ENCODE measurements at regions not wholly inside any gene's neighbourhood (a gene's known extent, or its start where the extent isn't known, plus 50 kb on each side); places are given as distances from the start of the nearest gene placed in this dataset.
"Not testable (repeated sequence)": the region's sequence is repeated elsewhere in the genome, so short reads cannot be mapped to it uniquely, and the experiment has no call there.

GRCh38 chr21:22020221-22020620 is 1022.0 kb downstream of the NCAM2 start:
- no peak for DNase-seq (ENCODE audit: low spot score)

GRCh38 chr21:22023896-22024295 is 1025.7 kb downstream of the NCAM2 start:
- not testable (repeated sequence) for DNase-seq (ENCODE audit: low spot score)

GRCh38 chr21:22044431-22044830 is 1046.2 kb downstream of the NCAM2 start:
- DNase-seq (ENCODE audit: low spot score) = no peak

DNA sequence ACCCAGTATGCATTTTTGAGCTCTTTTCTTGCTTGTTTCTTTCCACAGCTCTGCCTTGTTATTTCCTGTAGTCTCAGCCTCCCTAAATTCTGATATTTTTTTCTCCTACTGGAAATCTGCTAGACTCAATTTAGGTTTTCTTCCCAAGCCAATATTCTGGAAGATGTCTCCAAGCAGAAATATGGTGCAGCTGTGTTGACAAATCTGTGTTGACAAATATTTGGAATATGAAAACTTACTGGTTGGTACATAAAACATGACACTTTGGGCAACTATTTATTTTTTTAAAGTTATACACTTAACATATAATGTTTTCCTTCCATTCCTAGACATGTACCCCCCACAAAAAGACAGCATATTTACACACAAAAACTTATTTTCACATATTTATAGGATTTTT is 1048.4 kb downstream of the NCAM2 start:
- no peak for DNase-seq (ENCODE audit: low spot score)

DNA sequence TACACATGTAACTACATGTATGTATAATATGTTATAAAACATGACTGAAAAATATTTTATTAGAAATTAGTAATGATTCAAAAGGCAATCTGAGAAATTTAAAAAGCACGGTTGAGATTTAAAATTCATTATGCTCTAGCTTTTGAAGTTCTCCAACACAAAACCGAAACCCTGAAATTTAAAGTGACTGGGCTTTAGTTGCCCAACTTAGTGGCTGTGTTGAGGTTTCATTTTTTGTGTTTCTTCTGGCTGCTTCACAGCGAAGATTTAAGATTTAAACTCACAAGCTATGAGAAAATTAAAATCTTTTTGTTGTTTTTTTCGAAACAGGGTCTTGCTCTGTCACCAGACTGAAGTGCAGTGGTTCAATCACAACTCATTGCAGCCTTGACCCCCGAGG is 1058.7 kb downstream of the NCAM2 start:
- DNase-seq (ENCODE audit: low spot score) = no peak

DNA sequence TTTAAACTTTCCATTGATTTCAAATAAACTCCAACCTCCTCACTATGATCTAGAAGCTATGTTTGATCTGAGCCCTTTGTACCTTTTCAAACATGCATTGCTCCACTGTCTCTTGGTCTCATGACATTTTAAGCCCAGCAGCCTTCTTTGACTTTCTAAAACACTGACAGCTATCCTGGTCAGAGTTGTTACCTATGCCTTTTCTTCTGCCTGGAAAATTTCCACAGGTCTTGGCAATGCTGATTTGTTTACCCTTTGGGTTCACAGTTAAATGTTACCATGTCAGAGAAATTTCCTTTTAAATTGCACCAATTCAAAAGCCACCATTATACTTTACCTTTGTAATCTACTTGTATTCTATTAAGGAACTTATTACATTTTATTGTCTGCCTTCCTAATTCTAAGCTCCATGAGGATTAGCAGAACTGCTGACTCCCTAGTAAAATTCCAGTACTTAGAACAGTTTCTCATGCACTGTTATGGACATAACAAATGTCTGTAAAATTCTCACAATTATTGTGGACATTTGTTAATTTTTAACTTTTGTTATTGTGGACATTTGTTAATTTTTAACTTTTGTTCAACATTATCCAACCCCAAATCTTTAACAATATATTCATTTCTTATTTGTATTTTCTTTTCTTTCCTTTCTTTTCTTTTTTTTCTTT is 1064.4 kb downstream of the NCAM2 start:
- no peak for DNase-seq (ENCODE audit: low spot score)

DNA sequence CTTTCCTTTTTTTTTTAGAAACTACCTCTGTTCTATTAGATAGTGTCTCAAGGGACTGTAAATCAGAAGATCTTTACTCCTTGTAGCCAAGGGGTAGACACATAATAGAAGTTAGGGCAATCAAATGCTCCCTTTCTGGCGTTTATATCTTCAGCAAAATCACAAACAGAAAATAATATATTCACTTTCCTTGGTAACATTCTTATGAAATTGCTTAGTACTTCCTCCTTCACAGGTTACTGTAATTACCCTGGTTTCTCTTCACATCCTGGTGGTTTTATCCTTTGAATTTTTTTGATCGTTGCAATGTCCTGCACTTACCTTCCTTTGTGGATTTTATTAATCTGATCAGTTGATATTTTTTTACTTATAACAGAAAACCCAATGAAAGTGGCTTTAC is 1064.9 kb downstream of the NCAM2 start:
- DNase-seq (ENCODE audit: low spot score) = no peak

DNA sequence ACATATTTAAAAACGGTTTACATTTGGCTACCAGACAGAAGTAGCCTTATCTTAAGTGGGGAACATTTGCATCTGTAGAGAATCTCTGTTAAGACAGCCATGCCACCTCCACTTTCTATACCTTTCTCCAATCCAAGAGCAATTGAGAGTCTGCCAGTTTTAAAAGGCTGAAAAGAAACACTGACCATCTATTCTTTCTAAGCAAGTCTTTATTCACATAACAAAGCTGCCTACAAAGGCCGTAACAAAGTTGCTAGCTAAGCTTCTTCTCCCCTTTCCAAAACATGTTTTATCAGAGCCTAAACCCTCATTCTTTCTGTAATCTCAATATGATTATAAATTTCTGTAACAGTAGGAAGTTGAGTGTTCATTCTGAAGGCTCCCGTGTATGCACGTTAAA is 1078.3 kb downstream of the NCAM2 start:
- no peak for DNase-seq (ENCODE audit: low spot score)

GRCh38 chr21:22083899-22084298 is 1085.7 kb downstream of the NCAM2 start:
- DNase-seq (ENCODE audit: low spot score) = no peak

- no peak for DNase-seq (ENCODE audit: low spot score)
Measured at GRCh38 chr21:22096314-22096713, 1098.1 kb downstream of the NCAM2 start.

DNA sequence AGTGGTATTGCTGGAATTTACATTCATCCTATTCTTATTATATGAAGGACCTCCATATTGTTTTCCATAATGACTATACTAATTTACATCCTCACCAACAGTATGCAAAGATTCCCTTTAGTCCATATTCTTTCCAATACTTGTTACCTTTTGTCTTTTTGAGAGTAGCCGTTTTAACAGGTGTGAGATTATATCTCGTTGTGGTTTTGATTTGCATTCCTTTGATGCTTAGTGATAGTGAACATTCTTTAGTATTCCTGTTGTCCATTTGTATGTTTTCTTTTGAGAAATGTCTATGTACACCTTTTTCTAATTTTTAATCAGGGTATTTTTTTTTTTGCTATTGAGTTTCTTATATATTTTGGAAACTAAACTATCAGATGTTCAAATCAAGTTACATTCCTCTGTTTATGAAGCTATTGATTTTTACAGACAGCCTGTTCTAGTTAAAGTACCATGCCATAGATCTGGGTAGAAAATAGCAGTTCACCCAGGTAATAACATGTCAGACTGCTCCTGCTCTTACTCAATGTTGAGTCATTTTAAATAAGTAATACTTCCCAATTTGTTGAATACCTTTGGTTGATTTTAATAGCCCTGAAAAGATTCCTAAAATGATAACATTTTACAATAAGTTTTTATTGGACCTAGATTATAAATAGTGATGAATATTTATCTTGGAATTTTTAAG is 1108.7 kb downstream of the NCAM2 start:
- DNase-seq (ENCODE audit: low spot score) = no peak

GRCh38 chr21:22115746-22116145 is 1117.5 kb downstream of the NCAM2 start:
- DNase-seq (ENCODE audit: low spot score) = no peak

DNA sequence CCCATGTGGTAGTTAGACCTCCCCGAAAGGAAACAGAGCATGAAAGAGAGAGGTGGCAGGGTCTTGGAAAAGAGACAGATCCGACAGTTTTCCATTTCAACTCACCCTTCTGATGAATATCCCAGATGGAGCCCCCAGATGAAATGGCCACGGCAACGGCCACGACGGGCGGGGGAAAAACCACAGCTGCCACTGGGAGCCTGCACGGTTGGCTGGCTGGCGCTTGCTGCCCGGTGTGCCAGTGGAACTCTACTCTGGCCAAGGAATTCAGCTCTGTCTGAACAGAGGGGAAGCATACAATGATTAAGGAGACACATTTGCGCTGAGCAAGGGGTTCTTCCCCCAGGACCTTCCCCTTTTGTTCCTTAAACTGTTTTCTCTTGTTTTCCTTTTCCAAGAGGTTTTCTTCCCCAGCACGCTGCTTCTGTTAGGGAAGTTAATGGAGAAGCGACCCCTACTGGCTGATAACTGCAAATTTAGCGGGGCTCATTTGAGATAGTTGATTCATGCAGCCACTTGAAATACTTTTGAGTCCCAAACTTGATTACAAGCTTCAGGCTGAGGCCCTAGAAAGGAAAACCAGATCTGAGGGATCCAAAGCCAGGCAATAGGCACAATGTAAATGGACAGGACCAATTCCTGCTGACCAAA is 1122.5 kb downstream of the NCAM2 start:
- DNase-seq (ENCODE audit: low spot score) = no peak

DNA sequence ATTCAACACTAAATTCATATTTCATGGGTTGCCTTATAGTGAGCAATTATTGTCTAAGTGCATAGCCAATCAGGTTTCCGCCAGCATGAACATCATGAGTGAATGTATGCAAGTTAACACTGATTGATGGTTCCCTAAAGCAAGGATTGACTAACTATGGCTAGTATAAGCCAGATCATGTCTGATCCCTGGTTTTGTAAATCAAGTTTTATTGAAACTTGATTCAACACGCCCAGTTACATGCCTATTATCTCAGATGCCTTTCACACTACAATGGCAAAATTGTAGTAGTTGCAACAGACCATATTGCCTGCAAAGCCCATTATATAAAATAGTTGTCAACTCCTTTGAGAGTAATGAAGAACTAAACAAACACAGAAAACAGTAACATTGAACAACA is 1127.4 kb downstream of the NCAM2 start:
- no peak for DNase-seq (ENCODE audit: low spot score)

DNA sequence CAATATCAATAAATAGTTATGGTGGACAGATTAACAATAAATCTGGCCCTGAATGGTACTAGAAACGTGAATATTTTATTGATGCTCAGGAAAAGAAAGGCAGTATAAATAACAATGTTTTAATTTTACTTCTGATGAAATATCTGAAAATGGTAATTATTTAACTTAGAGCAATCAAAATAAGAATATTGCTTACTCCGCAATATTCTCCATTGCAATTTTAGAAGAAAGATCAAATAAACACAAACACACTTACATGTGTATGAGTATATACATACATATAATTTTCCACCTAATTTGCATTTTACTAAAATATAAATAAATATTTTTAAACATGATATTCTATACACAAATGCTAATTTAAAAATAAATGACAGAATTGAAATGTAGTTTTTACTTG is 1130.5 kb downstream of the NCAM2 start:
- no peak for DNase-seq (ENCODE audit: low spot score)

DNA sequence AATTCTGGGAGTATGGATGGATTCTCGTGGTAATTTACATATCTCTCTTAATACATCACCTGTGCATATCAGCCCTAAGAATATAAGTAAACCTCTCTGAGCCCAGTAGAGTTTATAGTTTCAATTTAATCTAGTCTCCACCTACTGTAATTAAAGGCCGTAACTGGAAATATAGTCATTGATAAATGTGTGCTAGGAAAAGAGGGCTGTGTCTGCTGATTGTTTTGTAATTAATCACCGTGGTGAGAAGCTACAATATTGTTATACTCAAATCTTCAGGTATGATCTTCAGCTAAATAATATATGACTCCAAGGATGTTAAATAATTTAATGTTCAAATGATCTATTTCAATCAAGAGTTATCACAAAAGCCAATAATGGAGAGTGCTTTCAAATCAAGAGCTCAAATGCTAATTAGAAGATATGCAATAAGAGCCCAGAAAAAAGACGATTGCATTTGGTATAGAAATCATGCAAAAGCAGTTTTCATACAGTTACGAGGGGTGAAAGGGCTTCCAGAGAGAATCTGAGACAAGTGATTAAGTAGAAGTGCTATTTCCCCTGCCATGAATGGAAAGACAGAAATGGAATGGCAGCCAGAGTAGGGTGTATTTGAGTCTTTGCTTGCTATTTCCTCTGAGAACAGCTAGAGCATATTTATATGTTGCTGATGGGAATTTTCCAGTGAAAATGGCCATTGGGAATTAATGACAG is 1134.3 kb downstream of the NCAM2 start:
- no peak for DNase-seq (ENCODE audit: low spot score)

GRCh38 chr21:22136740-22137139 is 1138.5 kb downstream of the NCAM2 start:
- no peak for DNase-seq (ENCODE audit: low spot score)

DNA sequence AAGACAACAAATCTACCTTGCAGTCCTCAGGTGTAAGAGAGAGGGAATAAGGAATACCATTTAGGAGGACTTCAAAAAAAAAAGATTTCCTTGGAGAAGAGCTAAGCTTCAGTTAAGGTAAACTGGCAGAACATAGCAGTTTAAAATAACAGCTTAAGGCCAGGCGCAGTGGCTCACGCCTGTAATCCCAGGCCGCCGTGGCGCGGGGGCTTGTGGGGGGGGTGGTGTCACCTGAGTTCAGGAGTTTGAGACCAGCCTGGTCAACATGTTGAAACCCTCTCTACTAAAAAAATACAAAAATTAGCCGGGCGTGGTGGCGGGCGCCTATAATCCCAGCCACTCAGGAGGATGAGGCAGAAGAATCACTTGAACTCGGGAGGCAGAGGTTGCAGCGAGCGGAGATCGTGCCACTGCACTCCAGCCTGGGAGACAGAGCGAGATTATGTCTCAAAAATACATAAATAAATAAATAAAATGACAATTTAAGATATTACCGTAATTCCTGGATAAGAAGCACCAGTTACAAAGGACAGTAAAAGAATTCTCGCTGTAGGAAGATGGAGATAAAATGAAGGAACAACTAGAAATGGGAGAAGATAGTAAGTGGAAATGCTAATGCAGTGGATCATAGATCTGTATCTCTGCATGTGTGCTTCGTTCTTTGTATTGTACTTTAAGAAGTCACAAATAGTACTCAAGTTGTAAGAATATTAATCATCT is 1140.2 kb downstream of the NCAM2 start:
- no peak for DNase-seq (ENCODE audit: low spot score)

- DNase-seq (ENCODE audit: low spot score) = no peak
Measured at GRCh38 chr21:22145545-22145944, 1147.3 kb downstream of the NCAM2 start.

DNA sequence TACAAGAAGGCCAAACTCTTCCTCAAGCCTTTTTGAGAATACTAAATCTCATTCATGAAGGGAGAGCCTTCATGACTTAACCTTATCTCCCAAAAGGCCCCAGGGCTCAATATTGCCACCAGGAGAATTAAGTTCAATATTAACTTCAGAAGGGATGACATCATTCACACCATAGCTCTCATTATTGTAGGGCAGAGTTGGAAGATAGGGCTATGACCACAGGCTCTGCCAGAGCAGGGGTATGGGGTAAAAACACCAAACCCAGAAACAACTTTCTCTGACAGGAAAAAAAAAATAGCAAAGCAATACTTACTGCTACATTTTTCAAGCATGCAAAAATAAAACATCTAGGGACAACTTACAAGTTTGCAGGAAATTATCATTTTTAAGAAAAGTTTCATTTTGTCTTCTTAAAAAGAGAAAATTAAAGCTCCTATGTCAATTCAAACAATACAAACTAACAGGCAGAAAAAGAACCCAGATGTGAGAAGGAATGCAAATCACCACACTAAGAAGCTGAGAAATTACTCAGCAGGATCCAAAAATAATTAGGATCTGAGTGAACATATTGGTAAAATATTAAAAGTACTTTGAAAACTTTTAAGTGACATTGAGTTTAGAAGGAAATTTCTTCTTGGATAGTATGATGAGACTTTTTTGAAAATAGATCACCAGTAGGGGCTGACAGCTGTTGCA is 1156.5 kb downstream of the NCAM2 start:
- no peak for DNase-seq (ENCODE audit: low spot score)

GRCh38 chr21:22164912-22165311 is 1166.7 kb downstream of the NCAM2 start:
- DNase-seq (ENCODE audit: low spot score) = no peak

- DNase-seq (ENCODE audit: low spot score) = no peak
Measured at GRCh38 chr21:22174746-22175145, 1176.5 kb downstream of the NCAM2 start.
